Endodermal cell (in vitro differentiated cells): ENCODE measurements at regions not wholly inside any gene's neighbourhood (a gene's known extent, or its start where the extent isn't known, plus 50 kb on each side); places are given as distances from the start of the nearest gene placed in this dataset.

Experiments
- DNase-seq: peaks from one replicate; pipeline ENCODE4 v3.0.0-alpha.2; 2017
- H3K27ac ChIP-seq: 2 replicates; pipeline ENCODE4 v1.5.1; 2013; ENCODE audit warnings: mild to moderate bottlenecking, low read depth, low read length, moderate library complexity
- H3K27me3 ChIP-seq: 2 replicates; pipeline ENCODE4 v1.6.1; 2013; ENCODE audit warnings: mild to moderate bottlenecking, low read length, moderate library complexity; ENCODE audit not compliant: insufficient read depth, control insufficient read depth, poor library complexity, severe bottlenecking
- H3K36me3 ChIP-seq: 2 replicates; pipeline ENCODE4 v1.7.0; 2013; ENCODE audit warnings: mild to moderate bottlenecking, low read length, moderate library complexity; ENCODE audit not compliant: control insufficient read depth, insufficient read depth
- H3K4me1 ChIP-seq: one replicate; pipeline ENCODE4 v1.7.0; 2013; ENCODE audit warnings: low read length; ENCODE audit not compliant: control insufficient read depth, insufficient read depth
- H3K4me3 ChIP-seq: 2 replicates; pipeline ENCODE4 v1.5.1; 2013; ENCODE audit warnings: mild to moderate bottlenecking, low read length, moderate library complexity
- H3K9ac ChIP-seq: 2 replicates; pipeline ENCODE4 v1.6.1; 2013; ENCODE audit warnings: mild to moderate bottlenecking, low read length, moderate library complexity; ENCODE audit not compliant: poor library complexity, severe bottlenecking; ENCODE audit errors: extremely low read depth
- H3K9me3 ChIP-seq: 2 replicates; pipeline ENCODE4 v1.6.1; 2013; ENCODE audit warnings: mild to moderate bottlenecking, low read length, moderate library complexity; ENCODE audit not compliant: control insufficient read depth
- H3K27ac Mint-ChIP-seq: 2 replicates; pipeline ENCODE4 v1.8.0; 2020; ENCODE audit warnings: mixed read lengths
- H3K27me3 Mint-ChIP-seq: 2 replicates; pipeline ENCODE4 v1.8.0; 2021; ENCODE audit warnings: mild to moderate bottlenecking, mixed read lengths; ENCODE audit not compliant: insufficient read depth
- H3K36me3 Mint-ChIP-seq: 2 replicates; pipeline ENCODE4 v1.8.0; 2020; ENCODE audit warnings: low read depth, mixed read lengths
- H3K4me1 Mint-ChIP-seq: 2 replicates; pipeline ENCODE4 v1.8.0; 2020; ENCODE audit warnings: mixed read lengths
- H3K4me3 Mint-ChIP-seq: 2 replicates; pipeline ENCODE4 v1.8.0; 2020; ENCODE audit warnings: mild to moderate bottlenecking, moderate library complexity, mixed read lengths
- H3K9me3 Mint-ChIP-seq: 2 replicates; pipeline ENCODE4 v1.8.0; 2020; ENCODE audit warnings: mild to moderate bottlenecking, mixed read lengths
- WGBS, 2 experiments: methylation state at CpG; one replicate each; pipeline versions ENCODE4 v1.1.5 to v1.1.7; 2013; ENCODE audit warnings: missing lambda C conversion rate in 2 of 2, mixed read lengths in 1 of 2; ENCODE audit not compliant: insufficient coverage in 1 of 2, insufficient read length in 1 of 2; 5-methylcytosine and 5-hydroxymethylcytosine counted together
- TF ChIP-seq, protein P1 (sequence below): fragments of 200-600 bp; sonication (generic); conservative IDR thresholded peaks from 2 replicates; pipeline ENCODE4 v1.5.0; 2021; ENCODE audit warnings: antibody characterized with exemption, mild to moderate bottlenecking

DNA sequence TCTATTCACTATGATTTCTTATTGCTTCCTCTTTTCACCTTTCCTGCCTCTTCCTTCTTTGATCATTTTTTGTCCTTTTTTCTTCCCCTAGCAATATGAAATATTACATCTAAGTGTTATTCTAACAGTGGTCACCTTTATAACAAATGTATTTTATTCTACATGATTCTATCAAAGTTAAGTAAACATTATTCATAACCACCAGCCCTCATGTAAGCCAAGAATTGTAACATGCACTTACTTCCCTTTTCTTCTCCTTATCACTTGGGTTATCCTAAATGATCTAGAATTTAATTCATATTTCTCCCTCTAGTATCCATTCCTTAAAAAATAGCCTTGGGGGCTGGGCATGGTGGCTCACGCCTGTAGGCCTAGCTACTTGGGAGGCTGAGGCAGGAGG is 88.3 kb upstream of the SLC22A23 start:
- TF ChIP-seq, protein P1, sequence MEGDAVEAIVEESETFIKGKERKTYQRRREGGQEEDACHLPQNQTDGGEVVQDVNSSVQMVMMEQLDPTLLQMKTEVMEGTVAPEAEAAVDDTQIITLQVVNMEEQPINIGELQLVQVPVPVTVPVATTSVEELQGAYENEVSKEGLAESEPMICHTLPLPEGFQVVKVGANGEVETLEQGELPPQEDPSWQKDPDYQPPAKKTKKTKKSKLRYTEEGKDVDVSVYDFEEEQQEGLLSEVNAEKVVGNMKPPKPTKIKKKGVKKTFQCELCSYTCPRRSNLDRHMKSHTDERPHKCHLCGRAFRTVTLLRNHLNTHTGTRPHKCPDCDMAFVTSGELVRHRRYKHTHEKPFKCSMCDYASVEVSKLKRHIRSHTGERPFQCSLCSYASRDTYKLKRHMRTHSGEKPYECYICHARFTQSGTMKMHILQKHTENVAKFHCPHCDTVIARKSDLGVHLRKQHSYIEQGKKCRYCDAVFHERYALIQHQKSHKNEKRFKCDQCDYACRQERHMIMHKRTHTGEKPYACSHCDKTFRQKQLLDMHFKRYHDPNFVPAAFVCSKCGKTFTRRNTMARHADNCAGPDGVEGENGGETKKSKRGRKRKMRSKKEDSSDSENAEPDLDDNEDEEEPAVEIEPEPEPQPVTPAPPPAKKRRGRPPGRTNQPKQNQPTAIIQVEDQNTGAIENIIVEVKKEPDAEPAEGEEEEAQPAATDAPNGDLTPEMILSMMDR = no peak
- Histone ChIP-seq H3K4me3 (no peak overlapping the region), H3K9ac (no peak overlapping the region), H3K27me3 (peaks cover 6% of the 10 kb centered on the region), H3K9me3 (no peaks in the 10 kb centered on the region), H3K4me1 (peaks cover 15% of the 10 kb centered on the region), H3K27ac (no peak overlapping the region), H3K36me3 (no peaks in the 10 kb centered on the region)
- H3K27me3 Mint-ChIP-seq = peaks cover 15% of the 10 kb centered on the region
- no peak overlapping the region for H3K27ac Mint-ChIP-seq
- no peaks in the 10 kb centered on the region for H3K36me3 Mint-ChIP-seq
- no peak for DNase-seq
- 95% methylated on average over 1 of the region's 1 CpG; no CpG with 5 or more reads in 1 of the 2 experiments for WGBS, 2 experiments
- H3K4me1 Mint-ChIP-seq = peaks cover 23% of the 10 kb centered on the region
- no peaks in the 10 kb centered on the region for H3K9me3 Mint-ChIP-seq
- no peak overlapping the region for H3K4me3 Mint-ChIP-seq

DNA sequence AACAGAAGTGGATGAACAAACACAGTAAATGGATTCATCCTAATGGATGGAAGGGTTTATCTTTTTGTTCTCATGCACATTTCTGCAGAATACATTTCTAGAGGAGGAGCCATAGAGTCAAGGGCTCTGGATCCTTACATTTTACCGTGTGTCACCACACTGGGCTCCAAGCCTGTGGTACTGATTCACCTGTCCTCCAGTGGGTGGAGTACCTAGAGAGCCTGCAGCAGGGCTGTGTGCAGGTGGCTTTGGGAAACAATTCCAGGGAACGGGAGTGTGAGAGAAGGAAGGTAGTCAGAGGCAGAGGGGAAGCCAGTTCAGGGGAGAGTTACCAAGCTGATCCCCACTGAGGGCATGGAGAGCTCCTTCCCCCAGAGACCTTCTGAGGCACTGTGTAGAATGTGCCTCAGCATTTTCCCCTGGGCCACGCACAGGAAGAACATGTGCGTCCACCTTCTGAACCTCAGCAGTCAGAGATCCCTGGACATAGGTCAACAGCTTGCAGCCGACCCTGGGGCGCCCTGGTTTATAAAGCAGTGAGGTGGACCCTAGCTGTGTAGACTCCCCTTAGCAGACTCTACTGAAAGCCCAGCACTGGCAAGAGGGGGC is 85.3 kb upstream of the SLC22A23 start:
- Histone ChIP-seq H3K27me3 (no peaks in the 10 kb centered on the region), H3K9me3 (no peaks in the 10 kb centered on the region), H3K9ac (no peak overlapping the region), H3K36me3 (no peaks in the 10 kb centered on the region), H3K4me3 (no peak overlapping the region), H3K27ac (no peak overlapping the region), H3K4me1 (peaks cover 16% of the 10 kb centered on the region)
- Mint-ChIP-seq H3K9me3 (no peaks in the 10 kb centered on the region), H3K4me1 (peaks cover 24% of the 10 kb centered on the region), H3K27me3 (peaks cover 8% of the 10 kb centered on the region), H3K4me3 (no peak overlapping the region), H3K36me3 (no peaks in the 10 kb centered on the region), H3K27ac (no peak overlapping the region)
- no peak for DNase-seq
- TF ChIP-seq, protein P1 = peak; percentile 38
- WGBS, 2 experiments = 89 to 91% methylated on average over 6 of the region's 6 CpGs

DNA sequence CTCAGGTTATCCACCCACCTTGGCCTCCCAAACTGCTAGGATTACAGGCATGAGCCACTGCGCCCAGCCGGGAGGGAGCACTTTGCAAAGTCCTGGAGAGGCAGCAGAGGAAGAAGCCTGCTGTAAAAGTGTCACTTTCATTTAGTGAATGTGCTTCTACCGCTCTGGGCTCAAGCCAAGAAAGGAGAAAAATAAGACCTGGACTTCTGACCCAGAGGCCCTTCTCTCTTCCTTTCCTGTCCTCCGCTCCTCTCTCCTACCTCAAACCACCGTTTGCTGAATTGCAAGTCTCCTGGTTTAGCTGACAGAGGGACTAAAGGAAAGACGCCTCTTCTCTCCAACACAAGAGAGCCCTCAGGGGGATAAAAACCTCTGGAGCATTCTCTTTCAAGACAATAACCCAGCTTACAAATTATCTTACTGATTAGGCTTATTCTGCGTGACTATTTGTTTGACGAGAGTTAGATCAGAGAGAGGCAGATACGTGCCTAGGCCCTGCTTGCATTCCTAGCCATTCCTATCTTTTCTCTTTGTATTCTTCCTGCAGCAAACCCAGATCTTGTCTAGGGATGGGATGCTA is 84.2 kb upstream of the SLC22A23 start:
- no peak overlapping the region for H3K9ac ChIP-seq
- Mint-ChIP-seq H3K9me3 (no peaks in the 10 kb centered on the region), H3K27ac (peak overlapping the region; percentile 86), H3K4me3 (no peak overlapping the region), H3K27me3 (peaks cover 10% of the 10 kb centered on the region), H3K36me3 (no peaks in the 10 kb centered on the region), H3K4me1 (peaks cover 24% of the 10 kb centered on the region)
- no peaks in the 10 kb centered on the region for H3K36me3 ChIP-seq
- no peak for DNase-seq
- TF ChIP-seq, protein P1 = no peak
- no peaks in the 10 kb centered on the region for H3K9me3 ChIP-seq
- H3K27me3 ChIP-seq = no peaks in the 10 kb centered on the region
- H3K4me3 ChIP-seq = no peak overlapping the region
- H3K27ac ChIP-seq = no peak overlapping the region
- WGBS, 2 experiments = 50 to 75% methylated on average over 6 to 9 of the region's 9 CpGs
- H3K4me1 ChIP-seq = peaks cover 16% of the 10 kb centered on the region
